ENCODE measurements at regions not wholly inside any gene's neighbourhood (a gene's known extent, or its start where the extent isn't known, plus 50 kb on each side); places are given as distances from the start of the nearest gene placed in this dataset.

GRCh38 chr5:37988454-37989046, 148.7 kb upstream of the GDNF start:
- no peak for TF ChIP-seq POLR2AphosphoS5 (IDR thresholded peaks at IDR 0.05)
- TF ChIP-seq CTCF (IDR thresholded peaks at IDR 0.05), result no peak
- no peak for TF ChIP-seq POLR2A (IDR thresholded peaks at IDR 0.05)

All from breast epithelium (tissue), 3 donors.